ENCODE measurements at regions not wholly inside any gene's neighbourhood (a gene's known extent, or its start where the extent isn't known, plus 50 kb on each side); places are given as distances from the start of the nearest gene placed in this dataset.

DNA sequence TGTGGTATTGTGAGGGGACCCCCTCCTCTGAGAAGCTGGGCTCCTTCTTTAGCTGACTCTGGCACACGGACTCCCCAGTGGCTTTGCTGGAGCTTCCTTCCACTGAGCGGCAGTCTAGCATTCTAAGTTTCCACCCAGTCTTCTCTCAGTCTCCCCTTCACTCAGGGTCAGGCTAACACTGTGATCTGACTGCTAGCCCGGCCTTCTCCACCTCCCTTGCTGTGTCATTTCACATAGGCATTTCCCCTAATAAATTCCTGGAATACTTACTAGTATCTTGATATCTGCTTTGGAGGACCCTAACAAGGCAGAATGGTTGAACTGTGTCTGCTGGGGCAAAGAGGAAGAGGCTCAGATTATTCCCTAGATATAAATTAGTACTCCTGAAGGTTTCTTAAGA, 106.2 kb upstream of the THBS1 start:
- no peaks in the 10 kb centered on the region for H3K9me3 ChIP-seq
- H3K4me1 ChIP-seq: no peaks in the 10 kb centered on the region
- DNase-seq: no peak
- no peak overlapping the region for H3K27ac ChIP-seq
- WGBS, 3 donors: 85 to 96% (median 92%) methylated on average over 3 of the region's 3 CpGs
- no peaks in the 10 kb centered on the region for H3K36me3 ChIP-seq (ENCODE audit: insufficient read depth in 1 of 2, low read depth in 1 of 2)
- TF ChIP-seq CTCF (IDR thresholded peaks at IDR 0.05): no peak
- no peaks in the 10 kb centered on the region for H3K27me3 ChIP-seq (ENCODE audit: insufficient read depth in 3 of 3, low read length in 2 of 3)
- no peak for ATAC-seq
- intact Hi-C loops (cut with DNase I): loop anchor here in 1 of 2 donors (10.0 kb wide), 1 partner anchor 60 kb away; no protein-coding TSS in a partner anchor
- no peak overlapping the region for H3K4me3 ChIP-seq

DNA sequence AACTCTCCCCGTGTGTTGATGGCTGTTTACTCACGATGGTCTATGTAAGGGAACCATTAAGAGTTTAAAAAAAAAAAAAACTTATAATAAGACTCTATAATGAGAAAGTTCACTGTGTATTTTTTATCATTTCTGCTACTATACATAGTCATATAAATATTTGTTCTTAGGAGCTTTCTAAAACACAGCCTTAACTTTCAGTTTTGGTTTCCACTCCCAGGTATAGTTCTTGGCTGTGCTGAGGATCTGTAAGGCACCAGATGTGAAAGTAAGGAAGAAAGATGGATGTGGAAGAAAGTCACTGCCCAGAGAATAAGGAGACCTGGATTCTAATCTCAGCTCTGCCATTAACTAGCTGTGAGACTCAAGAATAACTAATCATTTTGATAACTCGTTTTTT, 101.9 kb upstream of the THBS1 start:
- intact Hi-C loops (cut with DNase I): loop anchor here in 1 of 2 donors (10.0 kb wide), 1 partner anchor 64 kb away; no protein-coding TSS in a partner anchor
- H3K27ac ChIP-seq: no peak overlapping the region
- no peaks in the 10 kb centered on the region for H3K36me3 ChIP-seq (ENCODE audit: insufficient read depth in 1 of 2, low read depth in 1 of 2)
- no peak for TF ChIP-seq CTCF (IDR thresholded peaks at IDR 0.05)
- DNase-seq: no peak
- 79 to 85% (median 82%) methylated on average over 3 of the region's 3 CpGs for WGBS, 3 donors
- no peaks in the 10 kb centered on the region for H3K4me1 ChIP-seq
- no peak for ATAC-seq
- H3K27me3 ChIP-seq (ENCODE audit: insufficient read depth in 3 of 3, low read length in 2 of 3): no peaks in the 10 kb centered on the region
- H3K4me3 ChIP-seq: no peak overlapping the region
- no peaks in the 10 kb centered on the region for H3K9me3 ChIP-seq

GRCh38 chr15:39479911-39480310, 101.0 kb upstream of the THBS1 start:
- no peaks in the 10 kb centered on the region for H3K9me3 ChIP-seq
- no peak overlapping the region for H3K27ac ChIP-seq
- ATAC-seq (no peak), DNase-seq (no peak)
- 82 to 85% (median 84%) methylated on average over 2 of the region's 2 CpGs for WGBS, 3 donors
- intact Hi-C loops (cut with DNase I): loop anchor here in 1 of 2 donors (10.0 kb wide), 1 partner anchor 65 kb away; no protein-coding TSS in a partner anchor
- no peaks in the 10 kb centered on the region for H3K4me1 ChIP-seq
- H3K36me3 ChIP-seq (ENCODE audit: insufficient read depth in 1 of 2, low read depth in 1 of 2): no peaks in the 10 kb centered on the region
- TF ChIP-seq CTCF (IDR thresholded peaks at IDR 0.05): no peak
- H3K27me3 ChIP-seq (ENCODE audit: insufficient read depth in 3 of 3, low read length in 2 of 3): no peaks in the 10 kb centered on the region
- H3K4me3 ChIP-seq: no peak overlapping the region

DNA sequence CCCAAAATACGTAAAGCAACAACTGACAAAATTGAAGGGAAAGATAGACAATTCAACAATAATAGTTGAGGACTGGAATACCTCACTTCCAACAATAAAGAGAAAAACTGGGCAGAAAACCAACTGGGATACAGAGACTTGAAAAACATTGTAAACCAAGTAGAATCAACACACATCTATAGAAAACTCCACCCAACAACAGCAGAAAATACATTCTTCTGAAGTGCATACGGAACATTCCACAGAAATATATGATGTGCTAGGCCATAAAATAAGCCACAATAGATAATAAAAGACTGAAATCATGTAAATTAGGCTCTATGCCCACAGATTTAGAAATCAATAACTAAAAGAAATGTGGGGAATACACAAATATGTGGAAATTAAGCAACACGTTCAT, 98.4 kb upstream of the THBS1 start:
- Histone ChIP-seq H3K36me3 (ENCODE audit: insufficient read depth in 1 of 2, low read depth in 1 of 2) (no peaks in the 10 kb centered on the region), H3K4me1 (no peaks in the 10 kb centered on the region), H3K4me3 (no peak overlapping the region), H3K27me3 (ENCODE audit: insufficient read depth in 3 of 3, low read length in 2 of 3) (no peaks in the 10 kb centered on the region), H3K27ac (no peak overlapping the region), H3K9me3 (no peaks in the 10 kb centered on the region)
- intact Hi-C loops (cut with DNase I): no loop called here
- TF ChIP-seq CTCF (IDR thresholded peaks at IDR 0.05): no peak
- DNase-seq (no peak), ATAC-seq (no peak)
- 62 to 64% (median 63%) methylated on average over 3 of the region's 3 CpGs for WGBS, 3 donors
